OCI-LY7 (cell line): ENCODE measurements at regions not wholly inside any gene's neighbourhood (a gene's known extent, or its start where the extent isn't known, plus 50 kb on each side); places are given as distances from the start of the nearest gene placed in this dataset.
"Not testable (repeated sequence)": the region's sequence is repeated elsewhere in the genome, so short reads cannot be mapped to it uniquely, and the experiment has no call there.

Source experiments
- CTCF ChIP-seq: fragments of 200-600 bp; sonication (generic); conservative IDR thresholded peaks from 2 replicates; pipeline ENCODE4 v1.5.1; 2014; ENCODE audit warnings: mild to moderate bottlenecking, antibody characterized with exemption, low read length, moderate library complexity, mixed read lengths
- EZH2phosphoT487 ChIP-seq: fragments of 200-600 bp; sonication (generic); IDR thresholded peaks from 2 replicates; pipeline ENCODE4 v1.6.1; 2018; ENCODE audit warnings: low read depth, borderline replicate concordance, mild to moderate bottlenecking, mixed run types, antibody characterized with exemption, low read length, moderate library complexity, mixed read lengths

- not testable (repeated sequence) for TF ChIP-seq CTCF, EZH2phosphoT487
Measured at GRCh38 chr2:72021371-72021770, 126.3 kb downstream of the CYP26B1 start.
